CD4-positive, alpha-beta T cell (primary cell): ENCODE measurements at regions not wholly inside any gene's neighbourhood (a gene's known extent, or its start where the extent isn't known, plus 50 kb on each side); places are given as distances from the start of the nearest gene placed in this dataset.

Experiments
- ATAC-seq: fragments of 200-7000 bp; cut with Tn5 transposase; one replicate; pipeline ENCODE4 v1.10.0; 2022; ENCODE audit warnings: mild to moderate bottlenecking; ENCODE audit not compliant: poor library complexity
- CTCF ChIA-PET: fragments of 350-600 bp; sonication (Branson Sonifier 250); formaldehyde crosslinking; loops from one replicate; lab custom pipeline; 2021; ENCODE audit warnings: antibody characterized with exemption, inconsistent platforms; lab: Charles Lee
- POLR2A ChIA-PET: fragments of 350-600 bp; sonication (Branson Sonifier 250); formaldehyde crosslinking; loops from one replicate; lab custom pipeline; 2021; ENCODE audit warnings: antibody characterized with exemption, inconsistent platforms; lab: Charles Lee
- DNase-seq, 14 experiments: peaks; one replicate each; pipeline ENCODE4 v3.0.0-alpha.2; 2013 to 2020; ENCODE audit warnings: mixed read lengths in 2 of 14
- H3K27ac ChIP-seq, 2 donors: one replicate each; pipeline versions ENCODE4 v1.5.1 to v1.7.0; 2013; ENCODE audit warnings: low read length in 2 of 2, low read depth in 1 of 2, mild to moderate bottlenecking in 1 of 2
- H3K27me3 ChIP-seq, 2 experiments: 1 replicate in 1 of 2; 2 replicates in 1 of 2; pipeline versions ENCODE4 v1.6.1 to v1.7.0; 2013; ENCODE audit warnings: low read length in 2 of 2, control low read depth in 1 of 2, mild to moderate bottlenecking in 1 of 2, moderate library complexity in 1 of 2; ENCODE audit not compliant: insufficient read depth in 2 of 2, control insufficient read depth in 1 of 2
- H3K36me3 ChIP-seq: one replicate; pipeline ENCODE4 v1.6.1; 2013; ENCODE audit warnings: low read length, control low read depth; ENCODE audit not compliant: insufficient read depth
- H3K4me1 ChIP-seq: one replicate; pipeline ENCODE4 v1.6.1; 2013; ENCODE audit warnings: low read length, control low read depth; ENCODE audit not compliant: insufficient read depth
- H3K4me3 ChIP-seq: one replicate; pipeline ENCODE4 v1.5.1; 2013; ENCODE audit warnings: mild to moderate bottlenecking, low read length, moderate library complexity
- H3K9me3 ChIP-seq, 2 experiments: 1 replicate in 1 of 2; 2 replicates in 1 of 2; pipeline versions ENCODE4 v1.6.1 to v1.7.0; 2013; ENCODE audit warnings: low read length in 2 of 2, mild to moderate bottlenecking in 2 of 2, control low read depth in 1 of 2, moderate library complexity in 1 of 2; ENCODE audit not compliant: control insufficient read depth in 1 of 2, insufficient read depth in 1 of 2
- H3K27ac Mint-ChIP-seq: one replicate; pipeline ENCODE4 v1.8.0; 2020; ENCODE audit warnings: mixed read lengths
- H3K27me3 Mint-ChIP-seq: one replicate; pipeline ENCODE4 v1.8.0; 2021; ENCODE audit warnings: mixed read lengths
- H3K36me3 Mint-ChIP-seq: one replicate; pipeline ENCODE4 v1.8.0; 2021; ENCODE audit warnings: low read depth, mixed read lengths
- H3K4me1 Mint-ChIP-seq: one replicate; pipeline ENCODE4 v1.8.0; 2021; ENCODE audit warnings: low read depth, mixed read lengths
- H3K4me3 Mint-ChIP-seq: one replicate; pipeline ENCODE4 v1.8.0; 2020; ENCODE audit warnings: mild to moderate bottlenecking, mixed read lengths
- H3K9me3 Mint-ChIP-seq: one replicate; pipeline ENCODE4 v1.8.0; 2020; ENCODE audit warnings: mixed read lengths
- CTCF ChIP-seq: fragments of 200-600 bp; IDR thresholded peaks from one replicate; pipeline ENCODE4 v1.8.0; 2022; ENCODE audit warnings: antibody characterized with exemption, mild to moderate bottlenecking
- intact Hi-C, 2 experiments: fragments of 100-400 bp; cut with DNase I in 1 of 2; cut with micrococcal nuclease in 1 of 2; formaldehyde crosslinking; loops; one replicate each; pipeline versions ENCODE4 v1.15.1 to v1.9.0; 2023 to 2025; cut with DNase I, micrococcal nuclease

- H3K27ac ChIP-seq = no peak overlapping the region
- no peak for ATAC-seq
- ChIA-PET POLR2A (no interaction called here), CTCF (no interaction called here)
- no peaks in the 10 kb centered on the region for H3K36me3 ChIP-seq
- Mint-ChIP-seq H3K4me3 (no peak overlapping the region), H3K27ac (no peak overlapping the region), H3K4me1 (no peaks in the 10 kb centered on the region), H3K9me3 (no peaks in the 10 kb centered on the region), H3K27me3 (peaks cover 29% of the 10 kb centered on the region), H3K36me3 (no peaks in the 10 kb centered on the region)
- TF ChIP-seq CTCF = no peak
- peaks cover 7 to 18% of the 10 kb centered on the region in 2 experiments for H3K27me3 ChIP-seq
- H3K9me3 ChIP-seq = no peaks in the 10 kb centered on the region
- DNase-seq = no peak
- intact Hi-C loops = no loop called here
- no peak overlapping the region for H3K4me3 ChIP-seq
- H3K4me1 ChIP-seq = no peaks in the 10 kb centered on the region
These were observed 204.9 kb upstream of the LINGO1 start for GRCh38 chr15:77837649-77838025.

- H3K27ac Mint-ChIP-seq = no peak overlapping the region
- Histone ChIP-seq H3K4me3 (no peak overlapping the region), H3K4me1 (no peaks in the 10 kb centered on the region), H3K36me3 (no peaks in the 10 kb centered on the region), H3K27me3 (peaks cover 7 to 18% of the 10 kb centered on the region in 2 experiments), H3K27ac (no peak overlapping the region), H3K9me3 (no peaks in the 10 kb centered on the region)
- no peaks in the 10 kb centered on the region for H3K9me3 Mint-ChIP-seq
- peaks cover 25% of the 10 kb centered on the region for H3K27me3 Mint-ChIP-seq
- no peak for DNase-seq
- CTCF ChIA-PET = no interaction called here
- ATAC-seq = no peak
- no peaks in the 10 kb centered on the region for H3K4me1 Mint-ChIP-seq
- no peak overlapping the region for H3K4me3 Mint-ChIP-seq
- no peak for TF ChIP-seq CTCF
- intact Hi-C loops = no loop called here
- no peaks in the 10 kb centered on the region for H3K36me3 Mint-ChIP-seq
- POLR2A ChIA-PET = no interaction called here
These were observed 204.4 kb upstream of the LINGO1 start for GRCh38 chr15:77836906-77837648.

- H3K4me1 ChIP-seq = no peaks in the 10 kb centered on the region
- Mint-ChIP-seq H3K36me3 (no peaks in the 10 kb centered on the region), H3K4me3 (no peak overlapping the region), H3K27ac (no peak overlapping the region), H3K9me3 (no peaks in the 10 kb centered on the region), H3K27me3 (peaks cover 17% of the 10 kb centered on the region), H3K4me1 (no peaks in the 10 kb centered on the region)
- no peak overlapping the region for H3K27ac ChIP-seq
- TF ChIP-seq CTCF = no peak
- no peak overlapping the region for H3K4me3 ChIP-seq
- H3K36me3 ChIP-seq = no peaks in the 10 kb centered on the region
- DNase-seq (no peak), ATAC-seq (no peak)
- intact Hi-C loops = no loop called here
- peaks cover 7 to 13% of the 10 kb centered on the region in 2 experiments for H3K27me3 ChIP-seq
- H3K9me3 ChIP-seq = no peaks in the 10 kb centered on the region
- ChIA-PET POLR2A (no interaction called here), CTCF (no interaction called here)
These were observed 203.5 kb upstream of the LINGO1 start for GRCh38 chr15:77836121-77836692.
